KG1 (cell line): ENCODE measurements at regions not wholly inside any gene's neighbourhood (a gene's known extent, or its start where the extent isn't known, plus 50 kb on each side); places are given as distances from the start of the nearest gene placed in this dataset.
"Not testable (repeated sequence)": the region's sequence is repeated elsewhere in the genome, so short reads cannot be mapped to it uniquely, and the experiment has no call there.

Experiments used
- DNase-seq: peaks from one replicate; lab custom pipeline; 2025; lab: John Stamatoyannopoulos, UW

GRCh38 chr9:71270554-71270953, 149.1 kb upstream of the TRPM3 start:
- DNase-seq: no peak

GRCh38 chr9:71269859-71270258, 148.4 kb upstream of the TRPM3 start:
- DNase-seq: no peak

- DNase-seq: no peak
These were observed 147.6 kb upstream of the TRPM3 start for GRCh38 chr9:71268871-71269635.

- DNase-seq: no peak
These were observed 142.0 kb upstream of the TRPM3 start for GRCh38 chr9:71263451-71263850.

- not testable (repeated sequence) for DNase-seq
These were observed 139.0 kb upstream of the TRPM3 start for GRCh38 chr9:71260419-71260818.

- no peak for DNase-seq
These were observed 133.3 kb upstream of the TRPM3 start for GRCh38 chr9:71254592-71255277.

GRCh38 chr9:71253011-71253410, 131.6 kb upstream of the TRPM3 start:
- no peak for DNase-seq

- no peak for DNase-seq
These were observed 129.2 kb upstream of the TRPM3 start for GRCh38 chr9:71250581-71250980.

- DNase-seq: no peak
These were observed 128.4 kb upstream of the TRPM3 start for GRCh38 chr9:71249729-71250317.

- no peak for DNase-seq
These were observed 124.2 kb upstream of the TRPM3 start for GRCh38 chr9:71245651-71246050.

- DNase-seq: no peak
These were observed 122.5 kb upstream of the TRPM3 start for GRCh38 chr9:71243951-71244350.

GRCh38 chr9:71242081-71242480, 120.7 kb upstream of the TRPM3 start:
- DNase-seq: no peak

GRCh38 chr9:71237051-71237450, 115.6 kb upstream of the TRPM3 start:
- DNase-seq: no peak

GRCh38 chr9:71233646-71234045, 112.2 kb upstream of the TRPM3 start:
- DNase-seq: no peak

- no peak for DNase-seq
These were observed 102.6 kb upstream of the TRPM3 start for GRCh38 chr9:71223953-71224538.

GRCh38 chr9:71218774-71219173, 97.4 kb upstream of the TRPM3 start:
- no peak for DNase-seq

- DNase-seq: no peak
These were observed 92.2 kb upstream of the TRPM3 start for GRCh38 chr9:71213633-71214032.

GRCh38 chr9:71210326-71210725, 88.9 kb upstream of the TRPM3 start:
- no peak for DNase-seq

GRCh38 chr9:71209890-71210289, 88.5 kb upstream of the TRPM3 start:
- no peak for DNase-seq

- DNase-seq: no peak
These were observed 81.5 kb upstream of the TRPM3 start for GRCh38 chr9:71202931-71203330.

GRCh38 chr9:71191708-71192107, 70.3 kb upstream of the TRPM3 start:
- no peak for DNase-seq

- DNase-seq: no peak
These were observed 61.8 kb upstream of the TRPM3 start for GRCh38 chr9:71183251-71183650.

GRCh38 chr9:71179183-71179582, 57.8 kb upstream of the TRPM3 start:
- no peak for DNase-seq
